ENCODE measurements at regions not wholly inside any gene's neighbourhood (a gene's known extent, or its start where the extent isn't known, plus 50 kb on each side); places are given as distances from the start of the nearest gene placed in this dataset.
A peak's percentile ranks its signal among the peaks of the same experiment; 100 is the strongest.

DNA sequence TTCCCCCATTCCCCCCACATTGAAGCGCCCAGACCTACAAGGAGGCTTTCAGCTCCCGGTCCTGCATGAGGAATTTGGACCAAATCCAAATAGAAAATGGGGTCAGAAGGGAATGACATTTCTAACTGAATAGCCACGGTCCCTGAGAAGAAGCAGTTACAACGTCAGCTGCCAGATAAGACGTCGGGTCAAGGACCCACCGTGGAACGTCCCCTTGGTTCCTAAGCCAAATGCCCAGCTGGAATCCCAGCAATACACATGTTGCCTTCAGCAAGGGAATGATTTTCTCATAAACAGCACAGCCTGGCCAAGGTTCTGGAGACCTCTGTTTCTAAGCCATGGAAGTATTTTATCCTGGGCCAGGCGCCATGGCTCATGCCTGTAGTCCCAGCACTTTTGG is 109.1 kb upstream of the PEG3 start:
- FAIRE-seq (no peak), DNase-seq (peak in 1 of 5 donors; percentile 54)
- intact Hi-C loops (cut with DNase I): no loop called here
- TF ChIP-seq, protein P1, sequence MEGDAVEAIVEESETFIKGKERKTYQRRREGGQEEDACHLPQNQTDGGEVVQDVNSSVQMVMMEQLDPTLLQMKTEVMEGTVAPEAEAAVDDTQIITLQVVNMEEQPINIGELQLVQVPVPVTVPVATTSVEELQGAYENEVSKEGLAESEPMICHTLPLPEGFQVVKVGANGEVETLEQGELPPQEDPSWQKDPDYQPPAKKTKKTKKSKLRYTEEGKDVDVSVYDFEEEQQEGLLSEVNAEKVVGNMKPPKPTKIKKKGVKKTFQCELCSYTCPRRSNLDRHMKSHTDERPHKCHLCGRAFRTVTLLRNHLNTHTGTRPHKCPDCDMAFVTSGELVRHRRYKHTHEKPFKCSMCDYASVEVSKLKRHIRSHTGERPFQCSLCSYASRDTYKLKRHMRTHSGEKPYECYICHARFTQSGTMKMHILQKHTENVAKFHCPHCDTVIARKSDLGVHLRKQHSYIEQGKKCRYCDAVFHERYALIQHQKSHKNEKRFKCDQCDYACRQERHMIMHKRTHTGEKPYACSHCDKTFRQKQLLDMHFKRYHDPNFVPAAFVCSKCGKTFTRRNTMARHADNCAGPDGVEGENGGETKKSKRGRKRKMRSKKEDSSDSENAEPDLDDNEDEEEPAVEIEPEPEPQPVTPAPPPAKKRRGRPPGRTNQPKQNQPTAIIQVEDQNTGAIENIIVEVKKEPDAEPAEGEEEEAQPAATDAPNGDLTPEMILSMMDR (IDR thresholded peaks at IDR 0.05; ENCODE audit: borderline replicate concordance, extremely low read depth, insufficient read depth): no peak
- Histone ChIP-seq H3K36me3 (ENCODE audit: control insufficient read depth in 2 of 3, insufficient read depth in 3 of 3, low read length in 3 of 3) (no peaks in the 10 kb centered on the region), H3K27ac (ENCODE audit: low read depth in 2 of 2, low read length in 2 of 2) (no peak overlapping the region), H3K4me3 (ENCODE audit: low read length in 3 of 3) (no peak overlapping the region), H3K27me3 (ENCODE audit: control insufficient read depth, insufficient read depth, low read length) (no peaks in the 10 kb centered on the region), H3K4me1 (ENCODE audit: control insufficient read depth in 2 of 3, insufficient read depth in 2 of 3, low read depth in 1 of 3, low read length in 3 of 3) (peaks cover 0 to 13% (median 0%) of the 10 kb centered on the region in 3 donors), H3K9ac (ENCODE audit: low read length in 3 of 3) (no peak overlapping the region), H3K9me3 (ENCODE audit: control insufficient read depth in 2 of 3, insufficient read depth in 1 of 3, low read length in 3 of 3) (no peaks in the 10 kb centered on the region)

DNA sequence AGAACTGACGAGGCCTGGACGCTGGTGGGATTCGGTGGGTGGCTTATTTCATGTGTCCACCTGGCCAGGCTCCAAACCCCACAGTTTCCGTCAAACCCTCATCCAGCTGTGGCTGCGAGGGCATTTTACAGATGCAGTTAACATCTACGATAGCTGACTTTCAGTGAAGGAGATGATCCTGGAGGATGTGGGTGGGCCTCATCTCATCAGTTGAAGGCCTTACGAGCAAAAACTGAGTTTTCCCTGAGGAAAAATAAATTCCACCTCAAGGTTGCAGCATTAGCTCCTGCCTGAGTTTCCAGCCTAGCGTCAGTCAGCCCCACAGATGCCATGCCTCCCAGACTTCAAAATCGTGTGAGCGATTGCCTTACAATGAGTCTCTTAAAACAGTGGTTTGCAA is 111.1 kb upstream of the PEG3 start:
- H3K27ac ChIP-seq (ENCODE audit: low read depth in 2 of 2, low read length in 2 of 2): no peak overlapping the region
- DNase-seq (no peak), FAIRE-seq (no peak)
- TF ChIP-seq, protein P1 (IDR thresholded peaks at IDR 0.05; ENCODE audit: borderline replicate concordance, extremely low read depth, insufficient read depth): no peak
- H3K4me3 ChIP-seq (ENCODE audit: low read length in 3 of 3): no peak overlapping the region
- intact Hi-C loops (cut with DNase I): no loop called here
- no peaks in the 10 kb centered on the region for H3K27me3 ChIP-seq (ENCODE audit: control insufficient read depth, insufficient read depth, low read length)
- no peaks in the 10 kb centered on the region for H3K36me3 ChIP-seq (ENCODE audit: control insufficient read depth in 2 of 3, insufficient read depth in 3 of 3, low read length in 3 of 3)
- no peak overlapping the region for H3K9ac ChIP-seq (ENCODE audit: low read length in 3 of 3)
- H3K4me1 ChIP-seq (ENCODE audit: control insufficient read depth in 2 of 3, insufficient read depth in 2 of 3, low read depth in 1 of 3, low read length in 3 of 3): peaks cover 0 to 13% (median 0%) of the 10 kb centered on the region in 3 donors
- no peaks in the 10 kb centered on the region for H3K9me3 ChIP-seq (ENCODE audit: control insufficient read depth in 2 of 3, insufficient read depth in 1 of 3, low read length in 3 of 3)

DNA sequence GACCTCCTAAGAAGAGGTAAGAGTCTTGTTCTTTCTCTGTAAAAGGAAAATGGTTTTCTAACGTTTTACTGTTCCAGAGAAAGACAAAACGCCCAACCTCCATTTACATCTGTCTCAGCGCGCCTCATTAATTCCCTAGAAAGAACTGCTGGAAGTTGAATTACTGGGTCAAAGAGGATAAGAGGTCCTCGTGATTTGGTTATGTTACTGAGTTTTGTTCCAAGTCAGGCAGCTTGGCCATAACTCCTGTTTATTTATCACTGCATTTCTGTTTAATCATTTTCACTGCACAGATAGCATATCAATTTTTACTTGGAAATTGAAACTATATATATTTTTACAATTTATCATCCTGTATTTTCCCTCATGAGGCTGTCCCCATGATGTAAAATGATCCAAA is 112.9 kb upstream of the PEG3 start:
- Histone ChIP-seq H3K27me3 (ENCODE audit: control insufficient read depth, insufficient read depth, low read length) (no peaks in the 10 kb centered on the region), H3K36me3 (ENCODE audit: control insufficient read depth in 2 of 3, insufficient read depth in 3 of 3, low read length in 3 of 3) (no peaks in the 10 kb centered on the region), H3K27ac (ENCODE audit: low read depth in 2 of 2, low read length in 2 of 2) (no peak overlapping the region), H3K9me3 (ENCODE audit: control insufficient read depth in 2 of 3, insufficient read depth in 1 of 3, low read length in 3 of 3) (no peaks in the 10 kb centered on the region), H3K4me3 (ENCODE audit: low read length in 3 of 3) (no peak overlapping the region), H3K9ac (ENCODE audit: low read length in 3 of 3) (no peak overlapping the region), H3K4me1 (ENCODE audit: control insufficient read depth in 2 of 3, insufficient read depth in 2 of 3, low read depth in 1 of 3, low read length in 3 of 3) (peaks cover 0 to 13% (median 0%) of the 10 kb centered on the region in 3 donors)
- TF ChIP-seq, protein P1 (IDR thresholded peaks at IDR 0.05; ENCODE audit: borderline replicate concordance, extremely low read depth, insufficient read depth): no peak
- peak in 4 of 5 donors; percentile 39 to 93 (median 72) for DNase-seq
- intact Hi-C loops (cut with DNase I): no loop called here
- no peak for FAIRE-seq

DNA sequence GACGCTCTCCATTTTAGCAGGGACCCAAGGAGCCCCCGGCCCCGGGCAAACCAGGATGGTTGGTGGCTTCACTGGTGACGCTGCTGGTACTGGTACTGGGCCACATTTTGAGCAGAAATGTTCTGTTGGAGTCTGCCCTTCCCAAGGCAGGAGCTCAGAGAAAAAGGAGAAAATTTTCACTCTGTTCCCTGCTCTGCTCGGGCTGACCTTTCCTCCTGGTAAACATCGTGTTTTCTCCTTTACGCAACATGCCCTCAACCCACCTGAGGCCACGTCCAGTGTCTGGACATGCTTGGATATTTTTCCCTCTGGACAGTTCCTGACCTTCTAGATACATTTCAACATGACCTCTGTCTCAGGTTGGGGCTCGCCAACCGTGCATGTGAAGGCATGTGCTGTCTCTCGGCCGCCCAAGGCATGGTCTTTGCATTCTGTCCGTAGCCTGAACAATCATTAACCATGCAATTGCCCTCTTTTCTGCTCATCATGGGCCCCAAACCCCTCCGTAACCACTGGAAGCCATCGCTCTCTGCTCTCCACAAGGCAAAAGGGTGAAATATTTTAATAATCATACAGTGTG is 115.2 kb upstream of the PEG3 start:
- H3K4me3 ChIP-seq (ENCODE audit: low read length in 3 of 3): no peak overlapping the region
- no peaks in the 10 kb centered on the region for H3K36me3 ChIP-seq (ENCODE audit: control insufficient read depth in 2 of 3, insufficient read depth in 3 of 3, low read length in 3 of 3)
- DNase-seq (peak in 3 of 5 donors; percentile 71 to 74 (median 73)), FAIRE-seq (no peak)
- TF ChIP-seq, protein P1 (IDR thresholded peaks at IDR 0.05; ENCODE audit: borderline replicate concordance, extremely low read depth, insufficient read depth): no peak
- no peaks in the 10 kb centered on the region for H3K27me3 ChIP-seq (ENCODE audit: control insufficient read depth, insufficient read depth, low read length)
- no peak overlapping the region for H3K9ac ChIP-seq (ENCODE audit: low read length in 3 of 3)
- intact Hi-C loops (cut with DNase I): no loop called here
- H3K9me3 ChIP-seq (ENCODE audit: control insufficient read depth in 2 of 3, insufficient read depth in 1 of 3, low read length in 3 of 3): no peaks in the 10 kb centered on the region
- H3K27ac ChIP-seq (ENCODE audit: low read depth in 2 of 2, low read length in 2 of 2): no peak overlapping the region
- peaks cover 0 to 16% (median 0%) of the 10 kb centered on the region in 3 donors for H3K4me1 ChIP-seq (ENCODE audit: control insufficient read depth in 2 of 3, insufficient read depth in 2 of 3, low read depth in 1 of 3, low read length in 3 of 3)

Measured in kidney (tissue), 13 donors.